GM23338 (cell line): ENCODE measurements at regions not wholly inside any gene's neighbourhood (a gene's known extent, or its start where the extent isn't known, plus 50 kb on each side); places are given as distances from the start of the nearest gene placed in this dataset.
A peak's percentile ranks its signal among the peaks of the same experiment; 100 is the strongest.

Source experiments
- ATAC-seq: fragments of 200-7000 bp; cut with Tn5 transposase; 3 replicates; pipeline ENCODE4 v1.9.1; 2020
- DNase-seq: peaks from one replicate; pipeline ENCODE4 v3.0.0-alpha.2; 2015; ENCODE audit warnings: low spot score
- H2AFZ ChIP-seq: fragments of 200-600 bp; sonication (generic); 2 replicates; pipeline ENCODE4 v1.8.0; 2016; ENCODE audit warnings: antibody characterized with exemption, mild to moderate bottlenecking, moderate library complexity
- H3F3A ChIP-seq: fragments of 200-600 bp; sonication (generic); replicated peaks from 2 replicates; pipeline ENCODE4 v1.8.0; 2017; ENCODE audit warnings: antibody characterized with exemption, mixed run types, low read depth
- H3K27ac ChIP-seq: fragments of 200-600 bp; sonication (generic); 2 replicates; pipeline ENCODE4 v1.6.1; 2016; ENCODE audit warnings: low read depth
- H3K27me3 ChIP-seq: fragments of 200-600 bp; sonication (generic); 2 replicates; pipeline ENCODE4 v1.8.0; 2016; ENCODE audit warnings: mild to moderate bottlenecking, mixed run types, moderate library complexity; ENCODE audit not compliant: insufficient read depth
- H3K36me3 ChIP-seq: fragments of 200-600 bp; sonication (generic); 2 replicates; pipeline ENCODE4 v1.8.0; 2016; ENCODE audit warnings: mild to moderate bottlenecking; ENCODE audit not compliant: insufficient read depth
- H3K4me1 ChIP-seq: fragments of 200-600 bp; sonication (generic); 2 replicates; pipeline ENCODE4 v1.8.0; 2016; ENCODE audit warnings: mild to moderate bottlenecking, moderate library complexity; ENCODE audit not compliant: insufficient read depth
- H3K4me2 ChIP-seq: fragments of 200-600 bp; sonication (generic); 2 replicates; pipeline ENCODE4 v1.7.1; 2017; ENCODE audit warnings: mixed run types
- H3K4me3 ChIP-seq: fragments of 200-600 bp; sonication (generic); 2 replicates; pipeline ENCODE4 v1.6.1; 2016; ENCODE audit warnings: mixed run types
- H3K79me2 ChIP-seq: fragments of 200-600 bp; sonication (generic); replicated peaks from 2 replicates; pipeline ENCODE4 v1.8.0; 2017; ENCODE audit warnings: mild to moderate bottlenecking; ENCODE audit not compliant: insufficient read depth
- H3K9me2 ChIP-seq: fragments of 200-600 bp; sonication (generic); 2 replicates; pipeline ENCODE4 v1.8.0; 2017; ENCODE audit not compliant: insufficient read depth
- H4K20me1 ChIP-seq: fragments of 200-600 bp; sonication (generic); replicated peaks from 2 replicates; pipeline ENCODE4 v1.8.0; 2017; ENCODE audit warnings: mild to moderate bottlenecking; ENCODE audit not compliant: insufficient read depth
- H3K27ac Mint-ChIP-seq: 2 replicates; pipeline ENCODE4 v1.8.0; 2020; ENCODE audit warnings: inconsistent platforms, mild to moderate bottlenecking, moderate library complexity, mixed read lengths
- H3K27me3 Mint-ChIP-seq: 3 replicates; pipeline ENCODE4 v1.8.0; 2022; ENCODE audit warnings: low read depth, mild to moderate bottlenecking, moderate library complexity, mixed read lengths, inconsistent platforms; ENCODE audit not compliant: insufficient read depth, poor library complexity
- H3K36me3 Mint-ChIP-seq: 3 replicates; pipeline ENCODE4 v1.8.0; 2021; ENCODE audit warnings: low read depth, mild to moderate bottlenecking, inconsistent platforms, moderate library complexity, mixed read lengths
- H3K4me1 Mint-ChIP-seq: 3 replicates; pipeline ENCODE4 v1.8.0; 2020; ENCODE audit warnings: mild to moderate bottlenecking, inconsistent platforms, mixed read lengths
- H3K4me3 Mint-ChIP-seq: 3 replicates; pipeline ENCODE4 v1.8.0; 2021; ENCODE audit warnings: moderate library complexity, mild to moderate bottlenecking, inconsistent platforms, mixed read lengths
- H3K9me3 Mint-ChIP-seq: 3 replicates; pipeline ENCODE4 v1.8.0; 2020; ENCODE audit warnings: moderate library complexity, mild to moderate bottlenecking, inconsistent platforms, mixed read lengths
- CREB1 ChIP-seq: fragments of 250-450 bp; sonication (Bioruptor Pico); IDR thresholded peaks from 2 replicates; pipeline ENCODE4 v1.5.0; 2020; ENCODE audit warnings: low read depth, mild to moderate bottlenecking, moderate library complexity
- EZH2 ChIP-seq: fragments of 200-600 bp; sonication (generic); IDR thresholded peaks from one replicate; pipeline ENCODE4 v1.8.0; 2017; ENCODE audit warnings: antibody characterized with exemption, mild to moderate bottlenecking, low read depth; ENCODE audit not compliant: unreplicated experiment
- JUNB ChIP-seq: IDR thresholded peaks from one replicate; pipeline ENCODE4 v1.6.1; 2016; ENCODE audit warnings: antibody characterized with exemption; ENCODE audit not compliant: unreplicated experiment
- NANOG ChIP-seq: IDR thresholded peaks from 2 replicates; pipeline ENCODE4 v1.6.1; 2016; ENCODE audit warnings: antibody characterized with exemption, borderline replicate concordance
- ZNF114 ChIP-seq: fragments of 250-450 bp; sonication (Bioruptor Pico); IDR thresholded peaks from 2 replicates; pipeline ENCODE4 v1.5.0; 2020; ENCODE audit warnings: mild to moderate bottlenecking, moderate library complexity
- ZNF331 ChIP-seq: fragments of 250-450 bp; sonication (Bioruptor Pico); IDR thresholded peaks from 2 replicates; pipeline ENCODE4 v1.5.0; 2020; ENCODE audit warnings: low read depth, mild to moderate bottlenecking, moderate library complexity
- TF ChIP-seq, protein P1 (sequence below): IDR thresholded peaks from one replicate; pipeline ENCODE4 v1.6.1; 2018; ENCODE audit warnings: antibody characterized with exemption; ENCODE audit not compliant: unreplicated experiment
- TF ChIP-seq, protein P2 (sequence below), 2 experiments: fragments of 200-600 bp in 1 of 2; sonication (generic) in 1 of 2; conservative IDR thresholded peaks; 2 replicates each; pipeline versions ENCODE4 v1.5.1 to v1.6.1; 2016 to 2017; ENCODE audit warnings: antibody characterized with exemption in 2 of 2, low read depth in 2 of 2, mild to moderate bottlenecking in 2 of 2, moderate library complexity in 1 of 2
- TF ChIP-seq, protein P3 (sequence below): IDR thresholded peaks from 2 replicates; pipeline ENCODE4 v1.6.1; 2016; ENCODE audit warnings: antibody characterized with exemption

DNA sequence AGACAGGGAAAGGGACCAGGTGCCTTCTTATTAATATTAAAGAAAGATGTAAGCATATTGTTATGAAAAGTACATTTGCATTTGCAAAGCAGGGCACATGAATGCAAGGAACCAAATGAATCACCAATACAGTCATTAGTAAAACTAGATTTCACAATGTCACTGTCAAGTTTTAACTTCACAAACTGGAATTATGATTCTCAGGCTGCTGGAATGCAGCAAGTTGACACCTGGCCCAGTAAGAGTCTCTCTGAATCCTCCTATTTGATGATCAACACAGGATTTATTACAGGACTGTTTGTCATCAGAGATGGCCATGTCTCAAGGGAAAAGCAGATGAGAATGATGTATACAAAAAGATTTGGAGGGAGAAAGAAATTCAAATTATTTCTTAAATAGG lies 72.9 kb upstream of the STK39 start (continued):
- TF ChIP-seq, protein P1, sequence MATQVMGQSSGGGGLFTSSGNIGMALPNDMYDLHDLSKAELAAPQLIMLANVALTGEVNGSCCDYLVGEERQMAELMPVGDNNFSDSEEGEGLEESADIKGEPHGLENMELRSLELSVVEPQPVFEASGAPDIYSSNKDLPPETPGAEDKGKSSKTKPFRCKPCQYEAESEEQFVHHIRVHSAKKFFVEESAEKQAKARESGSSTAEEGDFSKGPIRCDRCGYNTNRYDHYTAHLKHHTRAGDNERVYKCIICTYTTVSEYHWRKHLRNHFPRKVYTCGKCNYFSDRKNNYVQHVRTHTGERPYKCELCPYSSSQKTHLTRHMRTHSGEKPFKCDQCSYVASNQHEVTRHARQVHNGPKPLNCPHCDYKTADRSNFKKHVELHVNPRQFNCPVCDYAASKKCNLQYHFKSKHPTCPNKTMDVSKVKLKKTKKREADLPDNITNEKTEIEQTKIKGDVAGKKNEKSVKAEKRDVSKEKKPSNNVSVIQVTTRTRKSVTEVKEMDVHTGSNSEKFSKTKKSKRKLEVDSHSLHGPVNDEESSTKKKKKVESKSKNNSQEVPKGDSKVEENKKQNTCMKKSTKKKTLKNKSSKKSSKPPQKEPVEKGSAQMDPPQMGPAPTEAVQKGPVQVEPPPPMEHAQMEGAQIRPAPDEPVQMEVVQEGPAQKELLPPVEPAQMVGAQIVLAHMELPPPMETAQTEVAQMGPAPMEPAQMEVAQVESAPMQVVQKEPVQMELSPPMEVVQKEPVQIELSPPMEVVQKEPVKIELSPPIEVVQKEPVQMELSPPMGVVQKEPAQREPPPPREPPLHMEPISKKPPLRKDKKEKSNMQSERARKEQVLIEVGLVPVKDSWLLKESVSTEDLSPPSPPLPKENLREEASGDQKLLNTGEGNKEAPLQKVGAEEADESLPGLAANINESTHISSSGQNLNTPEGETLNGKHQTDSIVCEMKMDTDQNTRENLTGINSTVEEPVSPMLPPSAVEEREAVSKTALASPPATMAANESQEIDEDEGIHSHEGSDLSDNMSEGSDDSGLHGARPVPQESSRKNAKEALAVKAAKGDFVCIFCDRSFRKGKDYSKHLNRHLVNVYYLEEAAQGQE = no peak
- TF ChIP-seq CREB1 (CRISPR knock-in tag) (no peak), ZNF114 (CRISPR knock-in tag) (no peak)
- TF ChIP-seq, protein P2, sequence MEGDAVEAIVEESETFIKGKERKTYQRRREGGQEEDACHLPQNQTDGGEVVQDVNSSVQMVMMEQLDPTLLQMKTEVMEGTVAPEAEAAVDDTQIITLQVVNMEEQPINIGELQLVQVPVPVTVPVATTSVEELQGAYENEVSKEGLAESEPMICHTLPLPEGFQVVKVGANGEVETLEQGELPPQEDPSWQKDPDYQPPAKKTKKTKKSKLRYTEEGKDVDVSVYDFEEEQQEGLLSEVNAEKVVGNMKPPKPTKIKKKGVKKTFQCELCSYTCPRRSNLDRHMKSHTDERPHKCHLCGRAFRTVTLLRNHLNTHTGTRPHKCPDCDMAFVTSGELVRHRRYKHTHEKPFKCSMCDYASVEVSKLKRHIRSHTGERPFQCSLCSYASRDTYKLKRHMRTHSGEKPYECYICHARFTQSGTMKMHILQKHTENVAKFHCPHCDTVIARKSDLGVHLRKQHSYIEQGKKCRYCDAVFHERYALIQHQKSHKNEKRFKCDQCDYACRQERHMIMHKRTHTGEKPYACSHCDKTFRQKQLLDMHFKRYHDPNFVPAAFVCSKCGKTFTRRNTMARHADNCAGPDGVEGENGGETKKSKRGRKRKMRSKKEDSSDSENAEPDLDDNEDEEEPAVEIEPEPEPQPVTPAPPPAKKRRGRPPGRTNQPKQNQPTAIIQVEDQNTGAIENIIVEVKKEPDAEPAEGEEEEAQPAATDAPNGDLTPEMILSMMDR (conservative IDR thresholded peaks at IDR 0.05; ENCODE audit: low read depth in 2 of 2) = no peak

DNA sequence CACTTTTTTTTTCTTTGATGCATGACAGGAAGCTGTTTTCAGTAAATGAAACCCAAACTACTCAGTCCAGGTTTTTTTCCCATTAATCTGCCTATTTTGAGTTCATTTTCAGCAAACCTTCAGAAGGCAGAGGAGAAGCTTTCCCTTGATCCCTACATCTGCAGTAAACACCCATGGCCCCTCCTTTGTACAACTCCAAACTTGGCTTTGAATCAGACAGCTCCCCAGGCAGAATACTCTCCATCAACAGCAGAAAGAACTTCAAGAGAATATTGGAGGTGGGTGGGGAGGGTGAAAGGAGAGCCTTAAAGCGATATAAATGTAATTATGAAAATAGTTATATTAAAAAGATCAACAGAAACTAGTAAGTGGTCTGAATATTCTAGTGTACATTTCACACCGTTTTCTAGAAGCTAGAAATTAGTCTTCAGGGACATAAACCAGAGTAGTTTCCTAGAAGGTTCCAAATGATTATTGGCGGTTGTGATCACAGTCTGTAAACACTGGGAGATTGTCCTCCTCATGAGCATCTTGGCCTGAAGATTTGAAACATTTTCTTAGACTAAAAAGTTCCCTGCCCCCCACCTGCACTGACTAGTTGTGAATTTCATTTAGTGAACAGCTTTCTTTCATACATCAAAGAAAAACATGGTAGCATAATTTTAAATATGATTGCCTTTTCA lies 75.1 kb upstream of the STK39 start:
- peaks cover 3% of the 10 kb centered on the region for H3K27me3 Mint-ChIP-seq
- H3K79me2 ChIP-seq = no peaks in the 10 kb centered on the region
- no peak overlapping the region for H3K27ac ChIP-seq
- H3K4me3 Mint-ChIP-seq = no peak overlapping the region
- no peaks in the 10 kb centered on the region for H4K20me1 ChIP-seq
- no peak overlapping the region for H3K4me2 ChIP-seq
- 0 out of 2 replicates have a peak overlapping the region, but pooled peaks have one; percentile 87 for H2AFZ ChIP-seq
- no peaks in the 10 kb centered on the region for H3K36me3 ChIP-seq
- ATAC-seq (no peak), DNase-seq (no peak)
- H3F3A ChIP-seq = no peaks in the 10 kb centered on the region
- H3K27me3 ChIP-seq = no peaks in the 10 kb centered on the region
- H3K4me1 Mint-ChIP-seq = peaks cover 25% of the 10 kb centered on the region
- peaks cover 17% of the 10 kb centered on the region for H3K4me1 ChIP-seq
- peaks cover 9% of the 10 kb centered on the region for H3K9me2 ChIP-seq
- H3K9me3 Mint-ChIP-seq = no peaks in the 10 kb centered on the region
- H3K27ac Mint-ChIP-seq = no peak overlapping the region; the same call in 1 of the 2 replicates
- H3K4me3 ChIP-seq = no peak overlapping the region
- no peaks in the 10 kb centered on the region for H3K36me3 Mint-ChIP-seq
- TF ChIP-seq ZNF331 (CRISPR knock-in tag) = no peak
- TF ChIP-seq JUNB = no peak
- TF ChIP-seq, protein P2 (conservative IDR thresholded peaks at IDR 0.05; ENCODE audit: low read depth in 2 of 2) = no peak
- no peak for TF ChIP-seq EZH2
- TF ChIP-seq, protein P1 = no peak
- no peak for TF ChIP-seq NANOG
- TF ChIP-seq, protein P3, sequence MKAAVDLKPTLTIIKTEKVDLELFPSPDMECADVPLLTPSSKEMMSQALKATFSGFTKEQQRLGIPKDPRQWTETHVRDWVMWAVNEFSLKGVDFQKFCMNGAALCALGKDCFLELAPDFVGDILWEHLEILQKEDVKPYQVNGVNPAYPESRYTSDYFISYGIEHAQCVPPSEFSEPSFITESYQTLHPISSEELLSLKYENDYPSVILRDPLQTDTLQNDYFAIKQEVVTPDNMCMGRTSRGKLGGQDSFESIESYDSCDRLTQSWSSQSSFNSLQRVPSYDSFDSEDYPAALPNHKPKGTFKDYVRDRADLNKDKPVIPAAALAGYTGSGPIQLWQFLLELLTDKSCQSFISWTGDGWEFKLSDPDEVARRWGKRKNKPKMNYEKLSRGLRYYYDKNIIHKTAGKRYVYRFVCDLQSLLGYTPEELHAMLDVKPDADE = no peak
- no peak for TF ChIP-seq CREB1 (CRISPR knock-in tag)
